Fibroblast of skin of right biceps (primary cell): ENCODE measurements at regions not wholly inside any gene's neighbourhood (a gene's known extent, or its start where the extent isn't known, plus 50 kb on each side); places are given as distances from the start of the nearest gene placed in this dataset.
"Not testable (repeated sequence)": the region's sequence is repeated elsewhere in the genome, so short reads cannot be mapped to it uniquely, and the experiment has no call there.

ENCODE experiments used
- DNase-seq: peaks from one replicate; pipeline ENCODE4 v3.0.0-alpha.2; 2013

GRCh38 chr5:101455851-101456250, 552.8 kb upstream of the ST8SIA4 start:
- no peak for DNase-seq

- DNase-seq, result no peak
Measured at GRCh38 chr5:101455048-101455447, 552.0 kb upstream of the ST8SIA4 start.

- not testable (repeated sequence) for DNase-seq
Measured at GRCh38 chr5:101442281-101442680, 539.2 kb upstream of the ST8SIA4 start.

GRCh38 chr5:101440173-101440572, 537.1 kb upstream of the ST8SIA4 start:
- DNase-seq, result no peak

- no peak for DNase-seq
Measured at GRCh38 chr5:101437351-101437750, 534.3 kb upstream of the ST8SIA4 start.

GRCh38 chr5:101435768-101436167, 532.7 kb upstream of the ST8SIA4 start:
- DNase-seq, result no peak

- no peak for DNase-seq
Measured at GRCh38 chr5:101431201-101431600, 528.1 kb upstream of the ST8SIA4 start.

- DNase-seq, result no peak
Measured at GRCh38 chr5:101430551-101430950, 527.5 kb upstream of the ST8SIA4 start.

- DNase-seq, result peak; percentile 83
Measured at GRCh38 chr5:101429241-101429640, 526.2 kb upstream of the ST8SIA4 start.

GRCh38 chr5:101425339-101425859, 522.3 kb upstream of the ST8SIA4 start:
- peak; percentile 82 for DNase-seq

GRCh38 chr5:101424530-101425175, 521.6 kb upstream of the ST8SIA4 start:
- DNase-seq, result peak; percentile 90

- no peak for DNase-seq
Measured at GRCh38 chr5:101418713-101419118, 515.6 kb upstream of the ST8SIA4 start.

GRCh38 chr5:101404531-101404930, 501.4 kb upstream of the ST8SIA4 start:
- DNase-seq, result no peak

- peak; percentile 30 for DNase-seq
Measured at GRCh38 chr5:101393795-101394450, 490.8 kb upstream of the ST8SIA4 start.

GRCh38 chr5:101390151-101390908, 487.2 kb upstream of the ST8SIA4 start:
- peak; percentile 68 for DNase-seq

- no peak for DNase-seq
Measured at GRCh38 chr5:101385276-101385675, 482.2 kb upstream of the ST8SIA4 start.

- peak; percentile 0 for DNase-seq
Measured at GRCh38 chr5:101370181-101370580, 467.1 kb upstream of the ST8SIA4 start.

- DNase-seq, result peak; percentile 11
Measured at GRCh38 chr5:101364469-101364868, 461.4 kb upstream of the ST8SIA4 start.

GRCh38 chr5:101362067-101362466, 459.0 kb upstream of the ST8SIA4 start:
- DNase-seq, result no peak

GRCh38 chr5:101346906-101347305, 443.8 kb upstream of the ST8SIA4 start:
- no peak for DNase-seq

- DNase-seq, result no peak
Measured at GRCh38 chr5:101346447-101346846, 443.4 kb upstream of the ST8SIA4 start.

GRCh38 chr5:101338226-101338625, 435.1 kb upstream of the ST8SIA4 start:
- no peak for DNase-seq

- no peak for DNase-seq
Measured at GRCh38 chr5:101327816-101328215, 424.7 kb upstream of the ST8SIA4 start.

GRCh38 chr5:101326766-101327165, 423.7 kb upstream of the ST8SIA4 start:
- peak; percentile 0 for DNase-seq
